SU-DHL-6 (cell line): ENCODE measurements at regions not wholly inside any gene's neighbourhood (a gene's known extent, or its start where the extent isn't known, plus 50 kb on each side); places are given as distances from the start of the nearest gene placed in this dataset.
"Not testable (repeated sequence)": the region's sequence is repeated elsewhere in the genome, so short reads cannot be mapped to it uniquely, and the experiment has no call there.

Experiments
- H2AFZ ChIP-seq: fragments of 200-600 bp; sonication (generic); 2 replicates; pipeline ENCODE4 v1.6.1; 2014; ENCODE audit warnings: low read depth, mild to moderate bottlenecking, moderate library complexity, mixed read lengths, antibody characterized with exemption, low read length; ENCODE audit not compliant: severe bottlenecking
- H3F3A ChIP-seq: fragments of 200-600 bp; shearing (Covaris generic); 2 replicates; pipeline ENCODE4 v1.6.0; 2016; ENCODE audit warnings: antibody characterized with exemption, mild to moderate bottlenecking; ENCODE audit not compliant: insufficient read depth
- H3K27ac ChIP-seq: fragments of 200-600 bp; sonication (generic); 2 replicates; pipeline ENCODE4 v1.5.1; 2016; ENCODE audit warnings: low read depth, mild to moderate bottlenecking, low read length, moderate library complexity, mixed read lengths
- H3K27me3 ChIP-seq: fragments of 200-600 bp; sonication (generic), shearing (Covaris generic); 2 replicates; pipeline ENCODE4 v1.6.0; 2014; ENCODE audit warnings: mild to moderate bottlenecking, low read length
- H3K36me3 ChIP-seq: fragments of 200-600 bp; sonication (generic); 2 replicates; pipeline ENCODE4 v1.6.1; 2014; ENCODE audit warnings: mild to moderate bottlenecking, low read length, mixed read lengths
- H3K4me2 ChIP-seq: fragments of 300-600, 200-600 bp; shearing (Covaris generic), sonication (generic); 2 replicates; pipeline ENCODE4 v1.6.0; 2014; ENCODE audit warnings: low read length, low read depth, mild to moderate bottlenecking; ENCODE audit not compliant: poor library complexity, severe bottlenecking
- H3K4me3 ChIP-seq: fragments of 200-600 bp; sonication (generic); 2 replicates; pipeline ENCODE4 v1.5.1; 2014; ENCODE audit warnings: antibody characterized with exemption, low read length, mild to moderate bottlenecking, mixed read lengths; ENCODE audit not compliant: insufficient read depth, poor library complexity, severe bottlenecking
- H3K79me2 ChIP-seq: fragments of 200-600 bp; sonication (generic); 2 replicates; pipeline ENCODE4 v1.6.1; 2014; ENCODE audit warnings: mild to moderate bottlenecking, low read length, moderate library complexity; ENCODE audit not compliant: insufficient read depth
- H3K9ac ChIP-seq: fragments of 200-600 bp; sonication (generic); 2 replicates; pipeline ENCODE4 v1.7.0; 2014; ENCODE audit warnings: mild to moderate bottlenecking, low read length
- H3K9me2 ChIP-seq: fragments of 200-600 bp; sonication (generic); replicated peaks from 2 replicates; pipeline ENCODE4 v1.6.1; 2014; ENCODE audit warnings: low read length; ENCODE audit not compliant: insufficient read depth
- H3K9me3 ChIP-seq: fragments of 200-600 bp; sonication (generic); 2 replicates; pipeline ENCODE4 v1.6.1; 2014; ENCODE audit warnings: low read length, mixed read lengths; ENCODE audit not compliant: insufficient read depth
- H4K20me1 ChIP-seq: fragments of 200-600 bp; sonication (generic); 2 replicates; pipeline ENCODE4 v1.6.1; 2014; ENCODE audit warnings: low read depth, mild to moderate bottlenecking, antibody characterized with exemption, low read length, moderate library complexity, mixed read lengths
- EZH2phosphoT487 ChIP-seq: fragments of 200-600 bp; sonication (generic), shearing (Covaris generic); conservative IDR thresholded peaks from 2 replicates; pipeline ENCODE4 v1.6.1; 2018; ENCODE audit warnings: mild to moderate bottlenecking, antibody characterized with exemption, low read length, moderate library complexity, mixed read lengths
- TF ChIP-seq, protein P1 (sequence below): fragments of 200-600 bp; sonication (generic); IDR thresholded peaks from one replicate; pipeline ENCODE4 v1.5.1; 2017; ENCODE audit warnings: antibody characterized with exemption, mild to moderate bottlenecking, low read length, moderate library complexity; ENCODE audit not compliant: insufficient read depth, poor library complexity, severe bottlenecking

DNA sequence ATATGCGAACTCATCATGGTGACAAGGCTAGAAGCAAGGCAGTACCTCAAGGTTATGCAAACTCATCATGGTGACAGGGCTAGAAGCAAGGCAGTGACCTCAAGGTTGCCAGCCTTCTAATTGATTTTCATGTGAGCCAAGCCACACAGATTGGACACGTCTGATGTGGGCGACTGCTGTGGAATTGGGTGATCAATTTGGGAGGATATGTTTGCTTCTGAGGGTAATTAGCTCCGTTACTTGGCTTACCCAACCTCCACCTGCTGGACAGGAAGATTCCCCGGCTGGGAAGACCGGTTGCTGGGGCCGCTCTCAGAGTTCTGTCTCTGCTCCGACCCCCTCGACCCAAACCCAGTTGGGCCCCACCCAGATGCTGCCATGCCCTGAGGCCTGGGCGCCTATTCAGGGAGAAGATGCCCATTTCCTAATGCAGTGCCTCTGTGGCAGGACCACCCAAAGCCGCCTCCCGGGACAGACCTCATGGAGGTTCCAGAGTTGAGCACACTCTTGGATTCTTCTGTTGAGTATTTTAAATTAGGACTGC, 69.9 kb upstream of the SHANK2 start:
- no peak overlapping the region for H3K9ac ChIP-seq
- no peaks in the 10 kb centered on the region for H4K20me1 ChIP-seq
- H3K4me2 ChIP-seq: no peak overlapping the region
- no peak overlapping the region for H3K27ac ChIP-seq
- no peak for TF ChIP-seq EZH2phosphoT487
- TF ChIP-seq, protein P1, sequence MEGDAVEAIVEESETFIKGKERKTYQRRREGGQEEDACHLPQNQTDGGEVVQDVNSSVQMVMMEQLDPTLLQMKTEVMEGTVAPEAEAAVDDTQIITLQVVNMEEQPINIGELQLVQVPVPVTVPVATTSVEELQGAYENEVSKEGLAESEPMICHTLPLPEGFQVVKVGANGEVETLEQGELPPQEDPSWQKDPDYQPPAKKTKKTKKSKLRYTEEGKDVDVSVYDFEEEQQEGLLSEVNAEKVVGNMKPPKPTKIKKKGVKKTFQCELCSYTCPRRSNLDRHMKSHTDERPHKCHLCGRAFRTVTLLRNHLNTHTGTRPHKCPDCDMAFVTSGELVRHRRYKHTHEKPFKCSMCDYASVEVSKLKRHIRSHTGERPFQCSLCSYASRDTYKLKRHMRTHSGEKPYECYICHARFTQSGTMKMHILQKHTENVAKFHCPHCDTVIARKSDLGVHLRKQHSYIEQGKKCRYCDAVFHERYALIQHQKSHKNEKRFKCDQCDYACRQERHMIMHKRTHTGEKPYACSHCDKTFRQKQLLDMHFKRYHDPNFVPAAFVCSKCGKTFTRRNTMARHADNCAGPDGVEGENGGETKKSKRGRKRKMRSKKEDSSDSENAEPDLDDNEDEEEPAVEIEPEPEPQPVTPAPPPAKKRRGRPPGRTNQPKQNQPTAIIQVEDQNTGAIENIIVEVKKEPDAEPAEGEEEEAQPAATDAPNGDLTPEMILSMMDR: no peak
- no peak overlapping the region for H2AFZ ChIP-seq
- H3K9me2 ChIP-seq: no peaks in the 10 kb centered on the region
- H3F3A ChIP-seq: no peaks in the 10 kb centered on the region
- no peak overlapping the region for H3K4me3 ChIP-seq
- H3K9me3 ChIP-seq: no peaks in the 10 kb centered on the region
- H3K27me3 ChIP-seq: no peaks in the 10 kb centered on the region
- H3K79me2 ChIP-seq: no peaks in the 10 kb centered on the region
- H3K36me3 ChIP-seq: 0 out of 2 replicates have a peak, but pooled peaks cover 2% of the 10 kb centered on the region

DNA sequence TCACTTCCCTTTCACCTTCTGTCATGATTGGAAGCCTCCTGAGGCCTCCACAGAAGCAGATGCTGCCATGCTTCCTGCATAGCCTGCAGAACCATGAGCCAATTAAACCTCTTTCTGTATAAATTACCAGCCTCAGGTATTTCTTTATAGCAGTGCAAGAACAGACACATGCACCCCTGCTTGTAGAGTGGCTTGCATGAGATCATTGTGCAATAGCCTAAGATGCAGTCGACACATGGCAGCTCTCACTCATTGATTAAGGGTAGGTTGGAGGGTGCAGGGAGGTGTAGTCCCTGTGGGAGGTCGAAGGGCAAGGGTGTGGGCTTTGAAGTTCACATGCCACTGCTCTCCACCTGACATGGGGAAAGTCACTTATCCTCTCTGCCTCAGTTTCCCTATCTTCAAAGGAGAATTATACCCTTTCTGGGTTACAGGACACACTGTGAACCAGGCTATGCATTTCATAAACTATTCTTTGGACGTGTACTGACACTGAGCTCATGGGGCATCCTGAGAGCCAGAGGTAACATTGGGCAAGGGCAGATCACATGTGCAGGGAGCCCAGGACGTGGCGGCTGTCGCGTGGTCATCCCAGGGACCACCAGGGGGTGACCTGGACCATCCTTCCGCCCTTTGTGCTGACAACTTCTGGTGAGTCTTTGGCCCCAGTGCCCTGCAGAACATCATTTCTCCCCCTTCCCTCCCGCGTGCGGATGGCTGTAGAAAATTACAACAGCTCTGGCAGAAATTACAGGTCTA, 69.2 kb upstream of the SHANK2 start:
- Histone ChIP-seq H3K9ac (no peak overlapping the region), H3K9me3 (no peaks in the 10 kb centered on the region), H3K4me2 (no peak overlapping the region), H3K36me3 (0 out of 2 replicates have a peak, but pooled peaks cover 3% of the 10 kb centered on the region), H3K27me3 (no peaks in the 10 kb centered on the region), H3F3A (no peaks in the 10 kb centered on the region), H2AFZ (no peak overlapping the region), H3K4me3 (no peak overlapping the region), H3K27ac (no peak overlapping the region), H3K9me2 (no peaks in the 10 kb centered on the region), H4K20me1 (no peaks in the 10 kb centered on the region), H3K79me2 (no peaks in the 10 kb centered on the region)
- no peak for TF ChIP-seq EZH2phosphoT487
- TF ChIP-seq, protein P1: no peak

DNA sequence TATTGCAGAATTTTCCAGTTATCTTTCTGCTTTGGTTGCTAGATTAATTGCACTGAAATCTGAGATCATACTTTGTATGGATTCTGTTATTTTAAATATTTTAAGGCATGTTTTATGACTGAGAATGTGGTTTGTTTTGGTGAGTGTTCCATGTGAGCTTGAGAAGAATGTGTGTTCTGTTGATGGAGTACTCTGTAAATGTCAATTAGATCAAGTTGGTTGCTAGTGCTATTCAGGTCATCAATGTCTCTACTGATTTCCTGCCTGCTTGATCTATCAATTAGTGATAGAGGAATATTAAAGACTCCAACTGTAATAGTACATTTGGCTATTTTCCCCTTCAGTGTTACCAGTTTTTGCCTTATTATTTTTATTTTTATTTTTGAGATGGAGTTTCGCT, 64.3 kb upstream of the SHANK2 start:
- Histone ChIP-seq H4K20me1 (no peaks in the 10 kb centered on the region), H3K4me3 (no peak overlapping the region), H3K9me2 (no peaks in the 10 kb centered on the region), H3K36me3 (0 out of 2 replicates have a peak, but pooled peaks cover 3% of the 10 kb centered on the region), H3F3A (no peaks in the 10 kb centered on the region), H2AFZ (no peak overlapping the region), H3K27me3 (no peaks in the 10 kb centered on the region), H3K9ac (no peak overlapping the region), H3K27ac (no peak overlapping the region), H3K79me2 (no peaks in the 10 kb centered on the region), H3K9me3 (no peaks in the 10 kb centered on the region), H3K4me2 (no peak overlapping the region)
- TF ChIP-seq, protein P1: no peak
- TF ChIP-seq EZH2phosphoT487: no peak

DNA sequence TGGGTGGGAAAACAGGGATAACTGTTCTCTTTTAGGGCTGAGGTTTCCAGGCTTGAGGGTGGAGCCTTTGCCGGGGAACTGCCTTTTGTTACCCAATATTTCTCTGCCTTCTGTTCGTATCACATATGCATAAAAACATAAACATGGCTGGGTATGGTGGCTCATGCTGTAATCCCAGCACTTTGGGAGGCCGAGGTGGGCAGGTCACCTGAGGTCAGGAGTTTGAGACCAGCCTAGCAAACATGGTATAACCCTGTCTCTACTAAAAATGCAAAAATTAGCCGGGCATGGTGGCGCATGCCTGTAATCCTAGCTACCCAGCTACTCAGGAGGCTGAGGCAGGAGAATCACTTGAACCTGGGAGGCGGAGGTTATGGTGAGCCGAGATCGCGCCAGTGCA, 60.2 kb upstream of the SHANK2 start:
- not testable (repeated sequence) for H2AFZ ChIP-seq, H3F3A ChIP-seq, H3K4me2 ChIP-seq, H3K9me2 ChIP-seq, H3K9ac ChIP-seq, H3K9me3 ChIP-seq, H3K79me2 ChIP-seq, H3K4me3 ChIP-seq, H3K36me3 ChIP-seq, H3K27ac ChIP-seq, H3K27me3 ChIP-seq, H4K20me1 ChIP-seq
